ENCODE measurements at regions not wholly inside any gene's neighbourhood (a gene's known extent, or its start where the extent isn't known, plus 50 kb on each side); places are given as distances from the start of the nearest gene placed in this dataset.
A peak's percentile ranks its signal among the peaks of the same experiment; 100 is the strongest.

DNA sequence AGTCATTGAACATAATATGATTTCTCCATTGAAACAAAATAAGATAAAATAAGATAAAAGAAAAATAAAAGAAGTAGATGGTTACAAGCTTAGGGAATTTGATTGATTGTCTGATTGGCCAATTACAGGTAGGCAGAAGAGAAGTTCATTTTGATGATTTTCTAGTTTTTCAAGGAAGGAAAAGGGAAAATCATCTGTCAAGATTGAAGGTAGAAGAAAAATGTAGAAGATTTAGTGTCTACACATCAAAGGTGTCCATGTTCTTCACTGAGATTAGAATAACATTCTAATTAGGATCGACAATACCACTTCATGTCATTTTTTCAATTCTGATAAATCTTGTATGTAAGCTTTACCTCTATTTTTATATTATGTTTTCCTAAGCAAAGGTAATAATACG, 489.1 kb downstream of the PCDH18 start:
- DNase-seq: no peak

DNA sequence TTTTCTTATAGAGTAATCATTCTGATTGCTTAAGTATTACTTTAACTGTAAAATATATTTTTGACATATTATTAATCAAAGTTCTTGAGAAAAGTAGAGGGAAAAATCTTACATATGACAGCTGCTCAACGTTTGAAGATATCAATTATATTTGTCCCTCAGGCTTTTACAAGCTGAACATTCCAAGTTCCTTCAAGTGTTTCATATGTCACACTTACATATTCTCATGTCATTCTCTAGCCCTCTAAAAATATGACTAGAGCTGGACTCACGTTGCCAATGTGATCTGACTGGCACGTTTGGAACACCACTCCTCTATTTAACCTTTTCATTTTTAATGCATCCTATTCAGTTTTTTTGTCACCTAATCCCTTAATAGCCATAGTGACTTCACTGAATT, 492.9 kb downstream of the PCDH18 start:
- no peak for DNase-seq

DNA sequence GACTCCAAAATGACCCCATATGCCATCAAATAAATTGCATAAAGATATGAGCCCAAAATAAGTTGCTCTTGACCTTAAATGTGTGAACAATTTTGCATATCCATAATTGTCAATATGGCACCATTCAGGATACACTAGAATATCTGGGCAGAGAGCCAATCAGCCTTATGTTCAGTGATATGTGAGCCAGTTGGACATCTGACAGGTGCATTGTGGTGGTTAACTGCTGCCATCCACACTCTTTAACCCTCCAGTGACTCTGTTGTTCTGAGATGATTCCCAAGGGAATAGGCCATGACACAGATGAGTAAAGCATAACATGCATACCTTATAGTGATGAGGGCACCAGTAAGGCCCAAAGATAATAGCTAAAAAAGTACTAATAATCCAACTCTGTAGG, 500.1 kb downstream of the PCDH18 start:
- peak; percentile 5 to 30 for DNase-seq

DNA sequence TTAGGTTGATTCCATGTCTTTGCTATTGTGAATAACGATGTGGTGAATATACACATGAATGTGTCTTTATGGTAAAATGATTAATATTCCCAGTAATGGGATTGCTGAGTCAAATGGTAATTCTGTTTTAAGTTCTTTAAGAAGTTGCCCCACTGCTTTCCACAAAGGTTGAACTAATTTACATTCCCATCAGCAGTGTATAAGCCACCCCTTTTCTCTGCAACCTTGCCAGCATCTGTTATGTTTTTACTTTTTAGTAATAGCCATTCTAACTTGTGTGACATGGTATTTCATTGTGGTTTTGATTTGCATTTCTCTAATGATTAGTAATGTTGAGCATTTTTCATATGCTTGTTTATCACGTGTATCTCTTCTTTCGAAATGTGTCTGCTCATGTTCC, 503.3 kb downstream of the PCDH18 start:
- DNase-seq: no peak

DNA sequence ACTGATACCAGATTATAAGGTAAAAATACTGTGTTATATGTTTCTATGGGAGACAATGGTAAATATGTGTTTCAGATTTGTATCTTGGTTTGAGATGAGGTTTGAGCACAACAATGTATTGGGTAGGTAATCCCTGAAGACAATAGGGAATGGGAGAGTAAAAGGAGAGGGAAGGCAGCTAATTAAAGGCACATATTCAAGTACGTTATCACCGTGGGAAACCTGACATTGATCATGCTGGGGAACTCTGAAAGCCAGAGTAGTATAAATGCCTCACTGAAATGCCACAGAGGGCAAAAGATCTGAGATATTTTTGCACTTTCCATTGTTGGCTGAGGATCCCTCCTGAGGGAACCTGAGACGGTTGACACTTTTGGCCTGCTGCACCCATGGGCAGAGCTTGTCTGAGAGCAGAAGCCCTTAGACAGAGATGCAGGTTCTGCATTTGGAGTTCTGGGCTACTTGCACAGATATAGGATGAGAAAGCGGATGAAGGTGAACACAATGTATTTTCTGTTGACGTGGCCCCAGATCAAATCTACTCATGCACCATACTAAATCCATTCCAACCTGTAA, 506.7 kb downstream of the PCDH18 start:
- DNase-seq: no peak

DNA sequence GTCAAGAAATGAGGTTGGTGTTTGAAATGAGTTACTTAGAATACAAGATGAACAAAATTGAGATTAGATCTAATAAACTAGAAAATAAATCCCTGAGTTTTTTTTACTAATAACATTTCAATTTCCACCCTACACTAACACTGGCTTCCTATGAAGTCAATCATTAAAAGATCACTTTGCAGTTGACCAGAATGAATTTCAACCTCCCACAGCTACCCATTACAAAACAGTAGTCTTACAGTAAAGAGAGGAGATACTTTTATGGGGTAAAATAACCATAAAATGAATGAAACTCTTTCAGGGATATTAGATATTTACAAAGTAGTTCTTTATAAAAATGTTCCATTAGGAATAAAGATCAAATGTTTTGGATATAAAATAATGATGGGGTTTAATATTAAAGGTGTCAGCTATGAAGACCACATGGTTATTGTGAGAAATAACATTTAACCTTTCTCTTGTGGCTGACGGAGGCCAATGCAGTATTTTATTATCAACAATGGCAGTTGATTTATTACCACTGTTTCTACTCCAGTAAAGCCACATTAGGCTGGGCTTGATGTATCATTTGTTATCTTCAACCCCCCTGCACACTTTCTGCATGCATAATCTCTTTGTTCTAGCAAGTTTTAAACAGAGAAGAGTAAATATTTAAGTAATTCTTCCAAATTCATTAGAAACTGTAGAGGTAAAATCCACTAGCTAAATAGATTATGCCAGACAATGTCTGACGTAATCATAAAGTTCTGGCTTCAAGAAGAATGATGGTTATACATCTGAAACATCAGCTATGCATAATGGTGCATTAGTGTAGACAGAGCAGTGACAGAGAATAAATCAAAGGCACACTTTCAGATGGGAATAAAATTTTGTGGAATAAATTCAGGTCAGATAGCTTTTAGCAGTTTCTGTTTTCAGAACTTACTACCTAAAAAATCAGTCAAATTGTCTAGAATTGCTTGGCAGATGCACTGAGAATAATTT, 516.6 kb downstream of the PCDH18 start:
- no peak for DNase-seq

DNA sequence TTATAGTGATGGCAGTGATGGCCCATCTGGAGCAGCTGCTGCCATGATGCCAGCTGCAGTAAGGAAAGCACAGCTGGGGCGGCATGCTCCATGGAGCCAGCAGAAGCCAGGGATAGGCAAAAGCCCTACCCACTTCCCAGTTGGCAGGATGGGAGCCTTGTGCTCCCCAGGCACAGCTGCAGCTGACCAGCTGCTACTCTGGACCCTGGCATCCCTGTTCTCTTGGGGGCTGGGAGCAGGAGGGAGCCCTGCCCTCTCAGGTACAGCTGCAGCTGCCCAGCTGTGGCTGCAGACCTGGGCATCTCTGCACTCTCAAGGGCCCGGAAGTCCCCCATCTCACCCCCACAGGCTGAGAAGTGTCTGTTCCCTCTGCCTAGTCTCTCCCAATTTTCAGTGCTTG, 531.9 kb downstream of the PCDH18 start:
- DNase-seq: no peak

DNA sequence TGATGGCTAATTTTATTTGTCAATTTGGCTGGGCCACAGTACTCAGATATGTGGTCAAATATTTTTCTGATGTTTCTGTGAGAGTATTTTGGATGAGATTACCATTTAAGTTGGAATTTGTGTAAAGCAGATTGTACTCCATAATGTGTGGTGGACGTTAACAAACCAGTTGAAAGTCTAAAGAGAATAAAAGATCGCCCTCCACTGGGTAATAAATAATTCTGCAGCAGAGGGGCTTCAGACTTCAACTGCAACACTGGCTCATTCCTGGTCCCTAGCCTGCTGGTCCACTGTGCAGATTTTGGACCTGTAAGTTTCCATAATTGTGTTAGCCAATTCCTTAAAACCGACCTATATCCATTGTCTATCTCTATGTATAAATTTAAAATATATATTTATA, 540.3 kb downstream of the PCDH18 start:
- DNase-seq: no peak

DNA sequence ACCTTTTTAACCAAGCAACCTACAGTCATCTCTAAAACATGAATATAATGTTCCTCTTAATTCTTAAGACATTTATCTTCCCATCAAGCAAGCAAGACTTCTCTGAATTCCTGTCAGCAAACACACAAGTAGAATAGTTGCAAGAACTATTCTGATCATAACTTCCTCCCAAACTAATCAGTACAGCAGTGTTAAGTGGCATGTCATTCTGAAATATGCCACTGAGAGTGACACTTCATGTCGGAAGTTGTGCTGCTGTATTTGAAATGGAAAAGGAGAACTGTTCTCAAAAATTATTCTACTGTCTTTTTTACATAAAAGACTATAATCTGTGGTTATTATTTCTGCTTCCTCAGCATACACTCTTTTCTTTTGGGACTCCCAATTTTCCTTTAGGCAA, 546.6 kb downstream of the PCDH18 start:
- DNase-seq: no peak

DNA sequence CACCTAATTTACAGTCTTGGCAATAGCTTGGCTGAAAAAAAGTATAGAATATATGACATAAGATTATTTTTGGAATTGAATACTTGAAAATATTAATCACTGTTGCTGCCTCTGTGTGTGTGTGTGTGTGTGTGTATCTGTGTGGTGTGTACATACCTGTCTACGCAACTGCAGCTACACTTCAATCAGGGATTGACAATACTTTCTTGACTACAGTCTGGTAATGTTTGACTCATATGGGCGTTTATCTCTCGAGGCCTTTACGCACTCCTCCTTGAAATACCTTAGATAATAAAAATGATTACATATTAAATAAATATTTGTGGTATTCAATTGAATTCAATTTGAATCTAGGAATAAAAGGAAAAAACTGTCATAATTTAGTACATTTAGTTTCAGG, 565.2 kb downstream of the PCDH18 start:
- no peak for DNase-seq

DNA sequence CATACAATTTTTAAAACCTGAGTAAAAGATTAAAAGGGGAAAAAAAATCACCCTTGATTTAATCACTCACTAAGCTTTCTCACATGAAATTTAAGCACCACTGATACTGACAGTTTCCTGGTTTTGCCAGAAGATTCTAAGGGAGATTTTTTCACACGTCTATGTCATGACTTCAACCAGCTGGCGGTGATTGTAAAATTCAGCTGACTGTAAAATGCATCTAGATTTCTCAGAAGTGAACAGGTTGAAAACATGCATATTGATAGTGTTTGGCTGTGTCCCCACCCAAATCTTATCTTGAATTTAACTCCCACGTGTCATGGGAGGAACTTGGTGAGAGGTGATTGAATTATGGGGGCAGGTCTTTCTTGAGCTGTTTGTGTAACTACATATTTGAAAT, 566.8 kb downstream of the PCDH18 start:
- DNase-seq: no peak

DNA sequence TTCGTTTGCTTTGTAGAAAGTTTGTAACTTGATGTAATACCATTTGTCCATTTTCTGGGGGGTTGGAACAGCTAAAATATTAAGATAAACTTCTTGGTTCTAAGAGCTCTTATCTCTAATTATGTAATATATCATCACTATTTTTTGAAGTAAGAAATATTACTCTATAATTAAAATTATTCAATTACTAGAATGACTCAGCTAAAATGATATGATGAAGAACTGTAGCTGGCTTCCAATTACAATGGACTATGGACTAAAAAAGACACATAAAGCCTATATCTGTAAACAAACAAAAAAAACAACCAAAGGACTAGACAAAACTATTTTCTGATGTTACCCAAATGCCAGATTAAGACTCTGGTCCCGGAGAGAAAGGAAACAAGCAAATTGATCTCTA, 569.4 kb downstream of the PCDH18 start:
- no peak for DNase-seq

DNA sequence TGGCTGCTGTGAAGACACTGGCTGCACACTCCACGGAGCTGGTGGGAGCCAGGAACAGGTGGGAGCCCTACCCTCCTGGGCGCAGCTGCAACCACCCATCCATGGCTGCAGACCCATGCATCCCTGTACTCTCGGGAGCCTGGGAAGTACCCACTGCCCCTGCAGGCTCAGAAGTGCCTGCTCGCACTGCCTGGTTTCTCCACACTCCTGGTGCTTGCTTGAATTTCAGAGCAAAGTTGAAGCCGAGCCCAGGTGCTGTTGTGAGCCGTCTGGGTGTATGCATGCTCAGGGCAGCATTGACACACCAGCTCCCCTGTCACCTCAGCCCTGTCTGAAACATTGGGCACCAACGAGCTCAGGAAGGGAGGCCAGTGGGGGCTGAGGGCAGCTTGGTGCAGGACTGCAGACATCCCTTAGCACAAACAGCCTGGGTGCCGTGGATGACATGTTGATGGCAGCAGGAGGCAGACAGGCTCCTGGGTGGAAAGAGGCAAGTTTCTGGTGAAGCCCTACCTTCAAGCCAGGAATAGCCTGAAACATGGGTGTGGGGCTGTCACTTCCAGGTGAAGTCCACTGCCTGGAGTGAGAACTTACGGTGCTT, 585.9 kb downstream of the PCDH18 start:
- DNase-seq: no peak

DNA sequence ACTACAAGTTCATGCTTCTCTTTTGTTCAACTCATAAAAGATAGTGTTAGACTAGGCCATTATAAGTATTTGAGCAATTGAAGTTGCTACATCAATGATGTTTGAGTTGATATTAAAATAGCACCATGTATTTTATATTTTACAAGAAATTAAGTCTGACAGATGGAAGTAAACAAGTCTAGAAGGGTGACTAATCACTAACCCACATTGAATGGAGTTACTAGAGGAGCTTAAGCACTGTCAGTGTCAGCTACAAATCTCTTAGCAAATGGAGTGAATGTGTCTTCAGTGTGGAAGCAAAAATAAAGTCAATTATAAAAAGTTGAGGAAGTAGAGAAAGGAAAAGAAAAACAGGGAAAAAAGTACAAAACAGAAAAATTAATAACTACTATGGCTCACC, 592.5 kb downstream of the PCDH18 start:
- DNase-seq: no peak

DNA sequence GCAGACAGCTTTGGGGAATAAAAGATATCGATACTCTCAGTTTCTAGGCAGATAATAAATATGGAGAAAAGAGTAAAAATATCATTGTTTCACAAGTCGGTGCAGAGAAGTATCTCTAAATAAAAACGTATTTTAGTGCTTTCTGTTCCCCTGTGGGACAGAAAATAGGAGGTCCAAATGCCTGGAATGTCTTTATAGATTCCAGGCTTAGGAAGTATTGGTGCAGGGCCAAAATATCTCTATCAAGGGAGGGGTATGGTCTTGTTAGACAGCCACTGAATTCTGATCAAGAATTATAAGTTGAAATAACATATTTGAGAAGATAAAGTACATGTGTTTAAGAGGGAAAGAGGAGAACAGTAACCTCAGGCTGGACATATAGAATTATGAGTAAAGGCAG, 596.4 kb downstream of the PCDH18 start:
- no peak for DNase-seq

DNA sequence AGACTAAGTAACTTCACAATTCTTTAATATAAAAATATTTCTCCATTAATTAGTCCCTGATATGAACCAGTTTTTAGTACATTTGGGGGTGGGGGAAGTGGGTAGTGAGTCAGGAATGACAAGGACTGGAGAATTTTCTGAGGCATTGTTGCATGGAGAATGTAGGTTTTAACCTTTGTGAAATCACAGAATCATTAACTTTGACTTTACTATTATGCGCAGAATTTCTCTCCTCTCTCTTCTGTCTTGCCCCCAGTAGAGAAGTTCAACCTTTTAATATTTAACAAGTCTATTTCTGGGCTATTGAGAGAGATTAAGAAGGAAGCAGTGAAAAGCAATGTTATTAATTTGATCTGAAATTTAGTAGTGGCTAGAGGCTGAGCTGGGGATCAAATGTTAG, 597.0 kb downstream of the PCDH18 start:
- no peak for DNase-seq

DNA sequence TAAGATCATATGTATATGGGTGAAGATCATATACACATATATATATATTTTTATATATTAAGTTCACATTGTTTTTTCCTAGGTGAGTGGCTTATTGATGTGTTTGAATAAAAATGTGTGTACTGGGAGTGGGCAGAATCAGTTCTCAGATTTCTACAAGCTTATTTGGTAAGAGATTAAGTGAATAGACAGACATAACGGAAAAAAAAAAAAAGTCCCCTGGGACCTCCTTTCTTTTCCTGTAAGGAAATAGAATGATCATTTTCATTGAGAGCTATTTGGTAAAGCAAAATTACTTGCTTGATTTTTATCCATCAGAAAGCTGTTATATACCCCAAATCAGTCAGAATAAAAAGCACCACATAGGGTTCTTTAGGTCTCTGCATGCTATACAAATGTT, 597.7 kb downstream of the PCDH18 start:
- DNase-seq: no peak

DNA sequence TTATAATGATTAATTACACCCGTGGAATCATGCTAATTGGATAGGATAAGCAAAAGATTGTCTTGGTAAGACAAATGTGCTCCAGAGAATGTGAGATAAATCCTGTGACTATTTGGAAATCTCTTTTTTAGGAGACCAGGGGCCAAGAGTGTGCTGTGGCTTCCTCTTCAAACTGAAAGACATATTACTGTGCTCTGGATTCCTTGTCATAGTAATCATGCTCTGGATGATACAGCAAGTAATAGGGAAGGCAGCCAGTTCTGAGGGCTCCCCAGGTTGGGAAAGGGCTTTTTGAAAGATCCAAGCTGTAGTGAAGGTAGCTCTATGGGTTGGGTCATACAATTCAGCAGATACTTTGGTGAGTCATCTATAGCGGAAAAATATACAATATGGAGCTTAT, 600.5 kb downstream of the PCDH18 start:
- no peak for DNase-seq

DNA sequence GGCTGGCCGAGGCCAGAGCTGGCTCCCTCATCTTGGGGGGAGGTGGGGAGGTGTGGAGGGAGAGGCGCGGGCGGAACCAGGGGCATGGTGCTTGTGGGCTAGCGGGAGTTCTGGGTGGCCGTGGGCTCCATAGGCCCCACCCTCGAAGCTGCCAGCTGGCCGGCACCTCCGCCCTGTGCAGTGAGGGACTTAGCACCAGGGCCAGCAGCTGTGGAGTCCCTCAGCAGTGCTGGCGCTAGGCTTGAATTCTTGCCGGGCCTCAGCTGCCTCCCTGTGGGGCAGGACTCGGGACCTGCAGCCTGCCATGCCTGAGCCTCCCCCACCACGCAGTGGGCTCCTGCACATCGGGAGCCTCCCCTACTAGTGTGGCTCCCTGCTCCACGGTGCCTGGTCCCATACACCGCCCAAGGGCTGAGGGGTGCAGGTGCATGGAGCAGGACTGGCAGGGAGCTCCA, 603.3 kb downstream of the PCDH18 start:
- DNase-seq: no peak

DNA sequence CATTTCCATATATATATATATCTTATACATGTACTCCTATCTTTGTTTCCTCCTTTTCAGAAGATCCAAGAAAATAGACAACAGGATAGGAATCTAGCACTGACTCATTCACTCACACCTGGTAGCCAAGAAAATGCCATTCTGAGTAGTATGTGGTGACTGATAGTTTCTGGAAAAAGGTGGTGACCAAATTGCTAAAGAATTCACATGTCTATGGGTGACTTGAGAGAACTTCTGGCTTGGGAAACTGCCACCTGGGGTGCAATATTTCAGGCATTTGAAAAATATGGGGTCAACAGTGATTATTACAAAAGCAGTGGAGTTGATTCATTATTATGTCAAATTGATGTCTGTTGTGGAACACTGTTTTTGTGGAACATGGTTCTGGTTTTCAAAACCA, 605.1 kb downstream of the PCDH18 start:
- DNase-seq: no peak

DNA sequence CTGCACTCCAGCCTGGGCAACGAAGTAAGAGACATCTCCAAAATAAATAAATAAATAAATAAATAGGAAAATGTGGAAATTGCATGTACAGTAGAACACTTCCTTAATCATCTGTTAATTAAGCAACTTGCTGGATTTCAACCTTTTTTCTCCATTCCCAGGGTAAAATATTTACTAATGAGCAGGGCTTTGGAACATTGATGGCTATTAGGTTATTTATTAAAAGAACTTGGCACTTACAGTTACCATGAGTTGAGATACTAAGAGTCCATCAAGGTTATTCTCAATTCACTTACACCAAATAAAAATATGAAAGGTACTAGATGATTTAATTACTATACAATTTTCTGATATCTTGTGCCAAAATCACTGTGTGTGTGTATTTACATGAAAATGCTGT, 607.1 kb downstream of the PCDH18 start:
- no peak for DNase-seq

DNA sequence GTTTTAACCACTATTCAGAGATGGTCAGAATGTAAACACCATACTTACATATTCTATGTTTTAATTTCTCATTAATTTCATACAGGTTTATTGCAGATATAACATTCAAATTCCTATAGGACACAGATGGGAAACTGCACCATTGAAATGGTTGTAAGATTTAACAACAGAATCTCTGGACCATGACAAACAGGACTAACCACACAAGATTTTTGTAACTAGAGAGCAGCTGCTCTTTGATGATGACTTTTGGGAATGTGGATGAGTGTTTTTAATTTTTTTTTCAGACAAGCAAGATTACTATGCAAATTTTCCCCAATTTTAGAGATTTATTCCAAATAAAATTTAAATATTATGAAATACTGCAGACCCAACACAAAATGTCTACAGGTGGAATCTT, 610.2 kb downstream of the PCDH18 start:
- DNase-seq: no peak

DNA sequence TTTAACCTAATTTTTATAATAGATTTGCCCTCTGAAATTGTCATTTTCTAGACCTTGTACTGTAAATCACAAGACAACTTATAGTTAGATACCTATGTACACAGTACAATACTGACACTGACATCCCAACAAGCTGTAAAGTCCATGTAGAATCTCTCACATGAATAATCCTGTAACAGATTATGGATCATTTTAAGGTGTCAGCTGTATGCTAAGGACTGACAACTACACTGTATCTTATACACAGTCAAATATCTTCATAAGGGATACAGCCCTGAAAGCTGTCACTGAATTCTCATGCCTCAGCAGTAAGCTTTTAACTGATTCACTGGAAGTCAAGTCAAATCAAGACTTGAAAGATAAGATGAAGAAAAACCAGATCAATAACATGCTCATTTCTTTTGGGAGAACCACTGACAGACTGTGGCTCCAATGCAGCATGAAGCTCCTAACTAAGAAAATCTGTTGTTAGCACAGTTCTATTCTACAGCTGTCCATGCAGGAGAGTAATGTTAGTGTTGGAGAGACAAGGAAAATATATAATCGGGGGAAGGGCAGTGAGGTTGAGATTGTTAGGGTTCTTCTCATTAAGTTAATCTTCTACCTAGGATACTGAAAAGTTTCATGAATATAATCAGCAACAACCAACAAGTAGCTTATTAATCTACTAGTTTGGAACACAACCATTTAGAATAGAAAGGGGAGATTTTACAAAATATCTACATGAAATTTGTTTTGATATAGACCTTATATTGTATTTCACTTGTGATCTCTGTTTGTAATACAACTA, 612.0 kb downstream of the PCDH18 start:
- DNase-seq: no peak
